ENCODE measurements at regions not wholly inside any gene's neighbourhood (a gene's known extent, or its start where the extent isn't known, plus 50 kb on each side); places are given as distances from the start of the nearest gene placed in this dataset.

DNA sequence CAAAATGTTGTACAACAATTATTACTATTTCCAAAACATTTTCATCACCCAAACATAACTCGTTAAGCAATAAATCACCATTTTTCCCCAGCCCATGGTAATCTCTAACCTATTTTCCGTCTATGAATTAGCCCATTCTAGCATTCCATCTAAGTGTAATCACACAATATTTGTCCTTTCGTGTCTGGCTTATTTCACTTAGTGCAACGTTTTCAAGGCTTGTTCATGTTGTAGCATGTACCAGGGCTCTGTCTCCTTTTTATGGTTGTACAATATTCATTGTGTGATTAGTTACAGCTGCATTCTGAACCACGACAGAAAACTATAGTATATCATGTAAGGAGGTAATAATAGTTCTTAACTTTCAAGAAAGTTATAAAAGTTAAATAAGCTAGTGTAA lies 656.0 kb upstream of the HS3ST1 start:
- TF ChIP-seq, protein P1, sequence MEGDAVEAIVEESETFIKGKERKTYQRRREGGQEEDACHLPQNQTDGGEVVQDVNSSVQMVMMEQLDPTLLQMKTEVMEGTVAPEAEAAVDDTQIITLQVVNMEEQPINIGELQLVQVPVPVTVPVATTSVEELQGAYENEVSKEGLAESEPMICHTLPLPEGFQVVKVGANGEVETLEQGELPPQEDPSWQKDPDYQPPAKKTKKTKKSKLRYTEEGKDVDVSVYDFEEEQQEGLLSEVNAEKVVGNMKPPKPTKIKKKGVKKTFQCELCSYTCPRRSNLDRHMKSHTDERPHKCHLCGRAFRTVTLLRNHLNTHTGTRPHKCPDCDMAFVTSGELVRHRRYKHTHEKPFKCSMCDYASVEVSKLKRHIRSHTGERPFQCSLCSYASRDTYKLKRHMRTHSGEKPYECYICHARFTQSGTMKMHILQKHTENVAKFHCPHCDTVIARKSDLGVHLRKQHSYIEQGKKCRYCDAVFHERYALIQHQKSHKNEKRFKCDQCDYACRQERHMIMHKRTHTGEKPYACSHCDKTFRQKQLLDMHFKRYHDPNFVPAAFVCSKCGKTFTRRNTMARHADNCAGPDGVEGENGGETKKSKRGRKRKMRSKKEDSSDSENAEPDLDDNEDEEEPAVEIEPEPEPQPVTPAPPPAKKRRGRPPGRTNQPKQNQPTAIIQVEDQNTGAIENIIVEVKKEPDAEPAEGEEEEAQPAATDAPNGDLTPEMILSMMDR (conservative IDR thresholded peaks at IDR 0.05; ENCODE audit: low read depth, low read length): no peak
- DNase-seq (ENCODE audit: low read depth): no peak
- no peak overlapping the region for H3K4me3 ChIP-seq (ENCODE audit: low read length)

DNA sequence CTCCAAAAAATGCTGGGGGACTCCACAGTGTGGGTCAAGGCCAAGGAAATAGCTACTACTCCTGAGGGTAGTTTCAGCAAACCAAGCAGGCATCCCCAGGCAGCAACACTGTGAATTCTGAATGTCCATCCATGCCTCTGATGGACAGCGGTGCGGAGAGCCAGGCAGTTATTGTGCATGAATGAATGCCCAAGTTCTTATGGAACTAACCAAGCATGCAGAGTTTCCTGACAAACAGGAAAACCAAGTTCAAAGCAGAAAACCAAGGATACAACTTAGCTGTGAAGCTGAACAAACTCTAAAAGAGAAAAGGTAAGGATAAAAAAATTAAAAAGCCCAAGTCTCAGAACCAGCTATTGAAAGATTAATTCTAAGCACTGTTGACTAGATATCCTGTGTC lies 642.6 kb upstream of the HS3ST1 start:
- H3K4me3 ChIP-seq (ENCODE audit: low read length): no peak overlapping the region
- DNase-seq (ENCODE audit: low read depth): no peak
- TF ChIP-seq, protein P1 (conservative IDR thresholded peaks at IDR 0.05; ENCODE audit: low read depth, low read length): no peak

DNA sequence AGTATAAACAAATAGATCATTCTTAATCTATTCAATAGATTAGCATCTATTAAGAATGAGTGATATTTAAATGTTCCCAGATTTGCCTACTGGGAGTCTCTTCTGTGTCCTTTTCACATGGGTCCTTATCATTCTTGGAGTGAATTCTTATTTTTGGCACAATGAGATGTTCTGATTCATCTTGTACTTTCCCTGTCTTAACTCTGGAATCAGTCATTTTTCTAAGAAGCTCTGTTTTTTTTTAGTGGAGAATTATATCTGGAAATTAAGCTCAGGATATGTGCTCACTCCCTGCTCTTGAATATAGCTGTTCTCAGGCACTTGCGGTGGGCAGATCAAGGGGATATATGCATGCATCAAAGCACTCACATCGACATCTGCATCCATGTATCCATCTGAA lies 625.3 kb upstream of the HS3ST1 start:
- TF ChIP-seq, protein P1 (conservative IDR thresholded peaks at IDR 0.05; ENCODE audit: low read depth, low read length): no peak
- no peak overlapping the region for H3K4me3 ChIP-seq (ENCODE audit: low read length)
- DNase-seq (ENCODE audit: low read depth): no peak

DNA sequence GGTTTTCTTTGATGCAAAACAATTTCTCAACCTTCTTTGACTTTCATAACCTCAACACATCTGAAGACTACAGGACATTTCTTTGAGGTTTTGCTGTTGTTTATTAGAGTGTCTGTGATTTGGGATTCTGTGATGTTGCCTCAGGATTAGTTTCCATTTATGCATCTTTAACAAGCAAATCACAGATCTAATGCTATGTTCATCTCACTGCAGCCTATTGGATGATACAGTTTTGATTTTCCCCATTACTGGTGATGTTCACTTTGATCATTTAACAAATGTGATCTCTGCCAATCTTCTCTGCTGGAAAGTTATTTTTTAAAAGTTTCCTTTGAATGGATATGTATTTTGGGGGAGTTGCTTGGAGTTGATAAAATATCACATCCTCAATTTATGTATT lies 624.9 kb upstream of the HS3ST1 start:
- DNase-seq (ENCODE audit: low read depth): no peak
- TF ChIP-seq, protein P1 (conservative IDR thresholded peaks at IDR 0.05; ENCODE audit: low read depth, low read length): no peak
- H3K4me3 ChIP-seq (ENCODE audit: low read length): no peak overlapping the region

DNA sequence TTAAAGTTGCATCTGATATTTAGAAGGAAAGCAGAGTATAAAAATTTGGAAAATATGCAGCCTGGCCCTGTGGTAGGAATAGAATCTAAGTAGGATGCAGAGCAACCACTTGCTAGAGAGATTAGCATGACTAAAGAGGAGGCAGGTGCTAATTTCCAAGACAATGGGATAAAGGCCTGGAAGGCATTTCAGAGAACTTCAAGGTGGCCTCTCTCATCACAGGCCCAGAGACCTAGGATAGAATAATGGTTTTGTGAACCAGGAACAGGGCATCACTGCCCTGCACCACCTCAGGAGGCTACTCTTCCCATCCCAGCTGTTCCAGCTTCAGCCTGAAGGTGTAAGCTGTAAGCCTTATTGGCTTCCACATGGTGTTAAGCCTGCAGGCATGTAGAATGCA lies 621.7 kb upstream of the HS3ST1 start:
- TF ChIP-seq, protein P1 (conservative IDR thresholded peaks at IDR 0.05; ENCODE audit: low read depth, low read length): no peak
- DNase-seq (ENCODE audit: low read depth): no peak
- H3K4me3 ChIP-seq (ENCODE audit: low read length): no peak overlapping the region

DNA sequence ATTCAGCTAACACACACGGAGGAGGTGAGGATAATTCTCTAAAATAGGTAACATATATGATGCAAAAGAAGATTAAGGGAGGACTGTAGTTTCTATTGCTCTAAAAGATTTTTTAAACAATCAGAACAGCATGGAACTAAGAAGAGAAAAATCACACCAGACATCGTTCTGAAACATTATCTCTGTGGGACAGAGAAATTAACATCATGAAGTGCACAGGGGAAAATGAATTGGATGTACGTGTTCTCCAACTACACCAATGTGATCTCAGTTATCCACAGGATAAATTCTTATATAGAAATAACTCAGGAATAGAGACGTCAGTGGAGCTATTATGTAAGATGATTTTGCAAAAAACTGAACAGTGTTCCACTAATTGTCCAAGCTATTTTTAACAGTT lies 614.1 kb upstream of the HS3ST1 start:
- TF ChIP-seq, protein P1 (conservative IDR thresholded peaks at IDR 0.05; ENCODE audit: low read depth, low read length): no peak
- DNase-seq (ENCODE audit: low read depth): no peak
- no peak overlapping the region for H3K4me3 ChIP-seq (ENCODE audit: low read length)

DNA sequence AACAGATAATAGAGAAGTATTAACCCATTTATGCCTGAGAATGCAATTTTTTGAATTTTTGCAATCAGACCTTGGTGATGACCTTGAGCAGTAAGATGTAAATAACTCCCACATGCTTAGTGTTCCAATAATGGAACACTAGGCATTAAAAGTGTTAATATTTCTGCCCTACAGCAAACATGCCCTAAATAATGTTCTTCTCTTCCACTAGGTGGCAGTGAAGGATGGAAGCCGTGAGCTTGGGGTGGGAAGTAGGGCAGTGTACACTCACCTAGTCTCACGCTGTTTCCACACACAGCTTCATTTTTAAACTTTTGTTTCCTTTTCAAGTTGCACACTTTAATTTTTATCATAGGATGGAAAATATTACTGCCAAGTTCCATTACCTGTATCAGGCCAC lies 613.1 kb upstream of the HS3ST1 start:
- H3K4me3 ChIP-seq (ENCODE audit: low read length): no peak overlapping the region
- TF ChIP-seq, protein P1 (conservative IDR thresholded peaks at IDR 0.05; ENCODE audit: low read depth, low read length): no peak
- no peak for DNase-seq (ENCODE audit: low read depth)

Measured in retinal pigment epithelial cell (primary cell).